MG63 (cell line): ENCODE measurements at regions not wholly inside any gene's neighbourhood (a gene's known extent, or its start where the extent isn't known, plus 50 kb on each side); places are given as distances from the start of the nearest gene placed in this dataset.
"Not testable (repeated sequence)": the region's sequence is repeated elsewhere in the genome, so short reads cannot be mapped to it uniquely, and the experiment has no call there.

Experiments
- DNase-seq: peaks from one replicate; pipeline ENCODE4 v3.0.0-alpha.2; 2020
- H3K27me3 ChIP-seq: fragments of 250-450 bp; sonication (Bioruptor Pico); 2 replicates; pipeline ENCODE4 v1.5.1; 2020; ENCODE audit warnings: mild to moderate bottlenecking, moderate library complexity
- H3K36me3 ChIP-seq: fragments of 250-450 bp; sonication (Bioruptor Pico); 2 replicates; pipeline ENCODE4 v1.5.1; 2020; ENCODE audit warnings: mild to moderate bottlenecking, moderate library complexity
- H3K4me3 ChIP-seq: fragments of 250-450 bp; sonication (Bioruptor Pico); 2 replicates; pipeline ENCODE4 v1.5.1; 2020; ENCODE audit warnings: mild to moderate bottlenecking, moderate library complexity
- H3K9me3 ChIP-seq: fragments of 250-450 bp; sonication (Bioruptor Pico); 2 replicates; pipeline ENCODE4 v1.5.1; 2020; ENCODE audit warnings: mild to moderate bottlenecking, moderate library complexity

DNA sequence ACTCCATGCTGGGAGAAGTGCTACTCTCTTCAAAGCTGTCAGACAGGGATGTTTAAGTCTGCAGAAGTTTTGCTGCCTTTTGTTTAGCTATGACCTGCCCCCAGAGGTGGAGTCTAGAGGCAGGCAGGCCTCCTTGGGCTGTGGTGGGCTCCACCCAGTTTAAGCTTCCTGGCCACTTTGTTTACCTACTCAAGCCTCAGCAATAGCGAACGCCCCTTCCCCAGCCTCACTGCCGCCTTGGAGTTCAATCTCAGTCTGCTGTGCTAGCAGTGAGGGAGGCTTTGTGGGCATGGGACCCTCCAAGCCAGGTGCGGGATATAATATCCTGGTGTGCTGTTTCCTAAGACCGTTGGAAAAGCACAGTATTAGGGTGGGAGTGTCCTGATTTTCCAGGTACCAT, 715.9 kb downstream of the IPMK start:
- not testable (repeated sequence) for H3K36me3 ChIP-seq, H3K27me3 ChIP-seq, H3K9me3 ChIP-seq, H3K4me3 ChIP-seq, DNase-seq

DNA sequence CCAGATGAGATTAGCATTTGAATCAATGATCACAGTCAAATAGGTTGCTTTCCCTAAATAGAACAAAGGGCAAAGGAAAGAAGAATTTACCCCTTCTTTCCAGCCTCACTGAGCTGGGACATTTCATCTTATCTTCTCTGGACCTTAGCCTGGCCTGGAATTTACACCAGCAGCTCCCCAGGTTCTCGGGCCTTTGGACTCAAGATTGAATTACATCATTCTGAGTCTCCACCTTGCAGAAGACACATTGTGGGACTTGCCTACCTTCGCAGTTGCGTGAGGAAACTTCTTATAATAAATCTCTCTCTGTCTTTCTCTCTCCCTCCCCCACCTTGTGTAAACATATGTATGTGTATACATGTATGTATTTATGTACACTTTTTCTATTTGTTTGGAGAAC, 732.4 kb downstream of the IPMK start:
- H3K4me3 ChIP-seq: no peak overlapping the region
- H3K9me3 ChIP-seq: no peaks in the 10 kb centered on the region
- H3K27me3 ChIP-seq: no peaks in the 10 kb centered on the region
- DNase-seq: no peak
- no peaks in the 10 kb centered on the region for H3K36me3 ChIP-seq

DNA sequence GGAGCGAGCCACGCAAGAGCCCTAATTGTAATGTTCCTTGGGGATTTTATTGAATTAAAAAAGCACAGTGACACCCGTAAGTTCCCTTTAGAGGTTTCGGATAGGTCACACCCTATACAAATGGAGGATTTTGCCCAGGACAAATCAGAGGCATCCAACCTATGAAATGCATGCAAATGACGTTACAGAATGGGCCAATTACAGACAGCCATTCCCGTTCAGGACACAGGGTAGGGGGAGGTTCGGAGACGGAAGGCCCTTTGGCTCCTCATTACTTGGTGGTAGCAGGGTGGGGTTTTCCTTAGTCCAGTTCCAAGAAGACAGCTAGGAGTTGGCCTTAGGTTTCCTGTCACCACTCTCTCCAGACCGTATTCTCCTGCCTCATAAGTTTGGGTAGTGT, 754.1 kb downstream of the IPMK start:
- DNase-seq: no peak
- no peak overlapping the region for H3K4me3 ChIP-seq
- no peaks in the 10 kb centered on the region; the same call in 1 of the 2 replicates for H3K27me3 ChIP-seq
- H3K36me3 ChIP-seq: no peaks in the 10 kb centered on the region
- H3K9me3 ChIP-seq: no peaks in the 10 kb centered on the region

DNA sequence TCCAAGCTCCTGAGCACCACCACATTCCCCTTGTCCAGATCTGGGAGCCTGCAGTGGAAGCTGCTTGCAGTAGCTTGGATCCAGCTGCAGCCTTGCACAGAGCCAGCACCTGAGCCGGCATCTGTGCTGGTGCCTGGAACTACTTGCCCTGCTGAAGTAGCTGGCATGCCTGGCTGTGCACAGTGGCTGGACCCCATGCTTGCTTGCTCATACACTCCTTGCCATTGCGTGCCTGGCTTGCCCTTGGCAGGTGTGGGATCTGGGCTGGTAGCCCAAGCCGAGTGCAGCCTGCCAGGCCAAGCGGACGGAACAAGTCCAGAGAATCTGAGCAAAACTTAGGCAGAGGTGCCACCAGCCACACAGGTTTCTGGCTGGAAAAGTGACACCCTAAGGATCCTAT, 759.9 kb downstream of the IPMK start:
- no peaks in the 10 kb centered on the region; the same call in 1 of the 2 replicates for H3K27me3 ChIP-seq
- no peak overlapping the region for H3K4me3 ChIP-seq
- no peak for DNase-seq
- no peaks in the 10 kb centered on the region for H3K36me3 ChIP-seq
- no peaks in the 10 kb centered on the region for H3K9me3 ChIP-seq

DNA sequence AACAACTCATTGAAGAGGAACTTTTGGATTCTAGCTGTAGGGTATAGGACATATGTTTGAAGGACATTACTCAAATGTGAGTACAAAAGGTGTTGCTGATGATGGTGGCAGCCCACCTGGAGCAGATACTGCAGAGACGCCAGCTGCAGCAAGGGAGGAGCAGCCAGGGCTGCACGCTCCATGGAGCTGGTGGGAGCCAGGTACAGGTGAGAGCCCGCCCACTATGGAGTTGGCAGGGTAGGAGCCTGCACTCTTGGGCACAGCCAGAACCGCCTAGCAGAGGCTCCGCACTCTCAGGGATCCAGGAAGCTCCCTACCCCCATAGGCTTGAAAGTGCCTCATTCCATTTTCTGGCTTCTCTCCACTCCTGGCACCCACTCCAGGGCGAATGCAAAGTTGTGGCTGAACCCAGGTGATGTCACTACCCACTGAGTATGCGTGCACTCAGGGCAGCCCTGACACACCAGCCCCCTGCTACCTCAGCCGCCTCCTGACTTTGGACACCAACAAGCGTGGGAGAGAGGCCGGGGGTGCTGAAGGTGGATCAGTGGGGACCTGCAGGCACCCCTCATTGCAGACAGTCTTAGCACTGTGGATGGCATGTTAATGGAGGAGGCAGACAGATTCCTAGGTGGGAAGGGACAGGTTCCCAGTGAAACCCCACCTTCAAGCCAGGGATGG, 761.1 kb downstream of the IPMK start:
- no peaks in the 10 kb centered on the region for H3K36me3 ChIP-seq
- no peak overlapping the region for H3K4me3 ChIP-seq
- DNase-seq: no peak
- H3K27me3 ChIP-seq: no peaks in the 10 kb centered on the region; the same call in 1 of the 2 replicates
- H3K9me3 ChIP-seq: no peaks in the 10 kb centered on the region

DNA sequence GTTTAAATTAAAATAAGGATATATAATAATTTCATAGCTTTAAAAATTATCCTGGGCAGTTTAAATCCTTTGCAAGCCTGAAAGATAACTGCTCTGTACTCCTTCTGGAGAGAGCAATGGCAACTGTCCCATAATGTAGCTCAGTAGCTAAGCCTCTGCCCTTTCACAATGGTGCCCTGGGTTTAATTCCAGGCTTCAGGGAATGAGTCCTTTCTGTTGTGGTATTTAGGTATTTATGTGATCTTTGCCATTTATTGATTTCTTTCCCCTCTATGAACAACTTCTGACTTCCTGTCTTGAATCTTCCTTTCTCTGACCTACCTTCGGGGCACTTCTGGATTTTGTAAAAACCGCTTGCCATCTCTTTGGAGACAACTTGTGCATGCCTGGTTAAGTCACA, 773.2 kb downstream of the IPMK start:
- Histone ChIP-seq H3K27me3 (no peaks in the 10 kb centered on the region), H3K36me3 (no peaks in the 10 kb centered on the region), H3K4me3 (no peak overlapping the region), H3K9me3 (no peaks in the 10 kb centered on the region)
- DNase-seq: no peak

DNA sequence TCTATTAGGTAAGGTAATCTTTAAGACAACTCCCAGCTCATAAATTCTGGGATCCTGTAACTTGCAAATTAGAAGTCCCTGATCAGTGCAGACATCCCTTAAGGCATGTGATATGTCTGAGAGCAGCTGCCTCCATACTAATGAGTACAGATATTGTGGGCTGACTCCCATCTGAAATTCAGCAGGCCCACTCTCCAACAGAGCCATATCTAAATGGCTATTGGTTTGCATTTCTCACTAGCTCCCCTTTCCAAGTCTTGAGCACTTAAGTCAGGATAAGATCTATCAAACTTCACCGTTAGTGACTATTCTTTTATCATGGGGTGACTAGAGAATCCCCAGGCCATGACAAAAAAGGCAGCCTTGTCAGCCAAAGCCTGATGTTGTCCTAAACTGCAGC, 785.4 kb downstream of the IPMK start:
- Histone ChIP-seq H3K36me3 (no peaks in the 10 kb centered on the region), H3K9me3 (no peaks in the 10 kb centered on the region), H3K27me3 (no peaks in the 10 kb centered on the region), H3K4me3 (no peak overlapping the region)
- no peak for DNase-seq

DNA sequence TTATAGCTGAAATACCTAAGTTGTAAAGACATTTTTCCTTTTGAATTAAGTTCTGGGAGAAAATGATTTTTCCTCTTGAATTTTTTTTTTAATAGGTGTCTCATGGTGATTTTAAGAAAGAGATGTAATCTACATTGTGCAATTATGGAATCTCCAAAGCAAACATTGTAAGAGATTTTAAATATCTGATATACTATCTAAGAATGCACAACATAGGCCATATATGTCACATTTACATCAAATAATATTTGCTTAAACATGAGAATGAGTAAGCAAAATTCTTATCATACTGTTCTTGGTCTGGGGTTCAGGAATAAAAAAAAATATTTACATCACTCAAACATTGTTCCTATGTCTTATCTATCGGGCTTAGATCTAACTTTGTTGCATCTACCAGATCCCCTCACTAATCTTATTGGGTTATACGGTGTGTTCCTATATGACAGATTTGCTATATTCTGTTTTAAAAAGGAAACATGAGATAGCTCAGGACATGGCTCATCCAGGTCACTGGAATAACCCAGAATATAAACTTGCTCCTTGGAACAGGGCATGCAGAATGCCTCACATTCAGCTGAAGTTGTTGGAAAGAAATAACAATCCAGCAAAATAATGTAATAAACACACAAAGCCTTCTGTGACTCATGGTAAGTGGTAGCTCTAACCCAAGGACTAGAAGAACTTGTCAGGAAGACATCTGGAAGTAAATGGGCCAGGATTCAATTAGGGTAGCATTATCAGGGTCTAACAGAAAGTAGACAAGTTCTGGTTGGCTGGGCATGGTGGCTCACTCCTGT, 794.7 kb downstream of the IPMK start:
- Histone ChIP-seq H3K36me3 (no peaks in the 10 kb centered on the region), H3K27me3 (no peaks in the 10 kb centered on the region), H3K4me3 (no peak overlapping the region), H3K9me3 (no peaks in the 10 kb centered on the region)
- no peak for DNase-seq

DNA sequence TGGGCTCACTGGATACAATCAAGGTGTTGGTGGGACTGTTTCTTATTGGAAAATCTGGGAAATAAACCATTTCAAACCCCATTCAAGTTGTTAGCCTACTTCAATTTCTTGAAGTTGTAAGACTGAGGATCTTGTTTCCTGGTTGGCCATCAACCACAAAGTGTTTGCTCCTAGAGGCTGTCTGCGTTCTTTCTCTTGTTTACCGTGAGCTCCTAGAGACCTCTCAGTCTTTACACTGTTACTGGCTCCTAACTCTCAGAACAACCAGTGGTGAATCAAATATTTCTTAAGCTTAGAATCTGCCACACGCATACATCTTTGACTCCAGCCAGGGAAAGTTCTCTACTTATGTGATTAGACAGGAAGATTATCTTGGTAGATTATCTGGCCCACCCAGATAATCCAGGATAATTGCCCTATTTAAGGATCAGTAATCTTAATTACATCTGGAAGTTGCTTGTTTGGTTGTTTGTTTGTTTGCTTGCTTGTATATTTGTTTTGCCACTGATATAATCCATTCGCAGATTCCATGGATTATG, 798.7 kb downstream of the IPMK start:
- no peak for DNase-seq
- Histone ChIP-seq H3K36me3 (no peaks in the 10 kb centered on the region), H3K4me3 (no peak overlapping the region), H3K27me3 (no peaks in the 10 kb centered on the region), H3K9me3 (no peaks in the 10 kb centered on the region)

DNA sequence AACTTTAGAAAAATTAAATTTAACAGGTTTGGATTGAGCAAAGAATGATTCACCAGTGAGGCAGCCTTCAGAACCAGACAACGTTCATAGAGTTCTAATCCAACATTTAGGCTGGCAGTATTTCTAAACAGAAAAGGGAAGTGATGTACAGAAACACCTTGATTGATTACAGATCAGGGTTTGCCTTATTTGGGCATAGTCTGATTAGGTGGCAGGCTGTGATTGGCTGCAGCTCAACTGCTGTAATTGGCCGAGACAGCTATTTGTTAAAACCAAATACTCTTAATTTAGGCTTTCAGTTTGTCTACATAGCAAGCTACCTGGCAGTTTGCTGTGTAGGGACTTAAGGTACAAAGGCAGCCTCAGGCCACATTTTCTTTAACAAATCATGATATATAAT, 802.5 kb downstream of the IPMK start:
- H3K36me3 ChIP-seq: no peaks in the 10 kb centered on the region
- no peak for DNase-seq
- H3K4me3 ChIP-seq: no peak overlapping the region
- no peaks in the 10 kb centered on the region for H3K27me3 ChIP-seq
- H3K9me3 ChIP-seq: no peaks in the 10 kb centered on the region

DNA sequence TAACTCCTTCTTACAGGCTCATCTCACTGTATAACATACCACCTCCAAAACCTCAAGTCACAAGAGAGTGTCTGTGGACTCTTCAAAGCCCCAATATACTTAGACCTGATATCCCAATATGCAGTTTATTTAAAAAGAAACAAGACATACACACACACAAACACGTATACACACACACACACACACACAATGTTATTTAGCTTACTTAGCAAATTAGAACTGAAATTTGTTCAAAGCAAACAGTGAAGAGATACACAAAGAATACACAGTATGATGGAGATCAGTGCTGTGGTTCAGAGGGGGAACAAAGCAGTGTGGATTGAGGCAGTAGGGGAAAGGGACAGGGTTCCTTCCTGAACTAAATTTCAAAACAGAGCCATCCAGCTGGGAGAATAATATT, 807.2 kb downstream of the IPMK start:
- Histone ChIP-seq H3K36me3 (no peaks in the 10 kb centered on the region), H3K4me3 (no peak overlapping the region), H3K9me3 (no peaks in the 10 kb centered on the region), H3K27me3 (no peaks in the 10 kb centered on the region)
- DNase-seq: no peak

DNA sequence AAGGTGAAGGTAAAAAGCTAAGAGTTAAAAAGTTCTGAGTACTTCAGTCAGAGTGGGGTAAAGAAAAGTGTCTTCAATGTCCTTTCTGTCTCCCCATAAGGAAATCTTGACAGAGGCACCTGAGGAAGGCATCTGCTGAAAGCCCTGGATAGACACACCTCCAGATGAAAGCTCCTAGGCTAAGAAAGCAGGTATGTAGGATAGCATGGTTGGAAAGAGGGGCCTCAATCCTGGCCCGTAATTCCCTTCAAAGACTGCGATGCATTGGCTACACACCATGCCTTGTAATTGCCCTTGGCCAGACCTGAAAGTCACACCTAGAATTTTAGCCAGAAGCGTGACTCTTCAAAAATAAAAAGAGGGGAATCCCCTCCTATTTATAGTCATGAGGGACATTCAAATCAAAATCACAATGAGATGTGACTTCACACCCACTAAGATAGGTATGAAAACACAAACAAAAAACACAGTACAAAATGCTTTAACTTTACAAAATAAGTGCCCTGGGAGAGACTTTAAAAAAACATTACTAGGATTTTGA, 809.7 kb downstream of the IPMK start:
- Histone ChIP-seq H3K27me3 (no peaks in the 10 kb centered on the region), H3K4me3 (no peak overlapping the region), H3K36me3 (no peaks in the 10 kb centered on the region), H3K9me3 (no peaks in the 10 kb centered on the region)
- DNase-seq: no peak

DNA sequence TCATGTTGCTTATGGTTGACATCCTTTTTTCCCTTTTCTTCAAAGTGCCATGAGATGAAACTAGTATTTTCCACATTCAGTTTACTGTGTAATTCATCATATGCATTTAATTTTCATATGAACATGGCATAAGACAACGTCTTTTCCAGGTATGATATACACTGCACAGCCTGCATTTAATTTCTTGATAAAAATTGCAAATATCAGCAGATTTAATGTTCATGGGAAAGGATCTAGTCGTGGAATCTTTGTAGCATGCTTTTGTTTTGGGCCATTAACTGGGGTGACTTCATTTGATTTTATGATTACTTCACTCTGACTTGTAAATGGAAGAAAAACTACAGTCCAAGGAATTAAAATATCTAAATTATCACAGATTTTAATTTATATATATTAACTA, 837.3 kb downstream of the IPMK start:
- Histone ChIP-seq H3K36me3 (no peaks in the 10 kb centered on the region), H3K27me3 (no peaks in the 10 kb centered on the region), H3K4me3 (no peak overlapping the region), H3K9me3 (no peaks in the 10 kb centered on the region)
- no peak for DNase-seq

DNA sequence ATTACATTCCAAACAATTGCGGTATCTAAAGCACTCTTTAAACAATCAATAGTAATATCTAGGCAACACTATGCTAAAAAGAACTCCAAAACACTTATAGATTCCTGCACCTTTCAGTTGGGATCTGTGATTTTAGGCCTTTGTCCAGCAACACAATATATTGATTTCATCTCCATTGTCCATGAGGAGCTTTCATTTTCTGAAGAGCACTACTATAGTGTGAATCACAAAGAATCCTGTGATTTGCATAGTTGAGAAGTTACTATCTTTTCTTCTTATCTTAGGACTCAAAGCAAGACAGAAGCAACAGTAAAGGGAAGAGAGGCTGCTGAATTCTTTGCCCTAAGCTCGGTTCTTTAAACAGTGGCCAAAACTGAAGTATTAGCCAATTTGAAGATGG, 846.8 kb downstream of the IPMK start:
- DNase-seq: no peak
- Histone ChIP-seq H3K4me3 (no peak overlapping the region), H3K36me3 (no peaks in the 10 kb centered on the region), H3K9me3 (no peaks in the 10 kb centered on the region), H3K27me3 (no peaks in the 10 kb centered on the region)

DNA sequence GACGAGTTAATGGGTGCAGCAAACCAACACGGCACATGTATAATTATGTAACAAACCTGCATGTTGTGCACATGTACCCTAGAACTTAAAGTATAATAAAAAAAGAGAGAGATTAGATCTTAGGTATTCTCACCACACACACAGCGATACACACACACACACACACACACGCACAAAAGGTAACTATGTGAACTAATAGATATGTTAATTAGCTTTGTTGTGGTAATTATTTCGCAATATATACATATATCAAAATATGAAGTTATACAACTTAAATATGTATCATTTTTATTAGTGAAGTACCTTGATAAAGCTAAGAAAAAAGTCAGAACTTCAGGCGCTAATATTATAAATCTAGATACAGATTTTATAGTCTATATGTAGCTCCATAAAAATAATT, 849.2 kb downstream of the IPMK start:
- Histone ChIP-seq H3K4me3 (no peak overlapping the region), H3K9me3 (no peaks in the 10 kb centered on the region), H3K27me3 (no peaks in the 10 kb centered on the region), H3K36me3 (no peaks in the 10 kb centered on the region)
- no peak for DNase-seq

DNA sequence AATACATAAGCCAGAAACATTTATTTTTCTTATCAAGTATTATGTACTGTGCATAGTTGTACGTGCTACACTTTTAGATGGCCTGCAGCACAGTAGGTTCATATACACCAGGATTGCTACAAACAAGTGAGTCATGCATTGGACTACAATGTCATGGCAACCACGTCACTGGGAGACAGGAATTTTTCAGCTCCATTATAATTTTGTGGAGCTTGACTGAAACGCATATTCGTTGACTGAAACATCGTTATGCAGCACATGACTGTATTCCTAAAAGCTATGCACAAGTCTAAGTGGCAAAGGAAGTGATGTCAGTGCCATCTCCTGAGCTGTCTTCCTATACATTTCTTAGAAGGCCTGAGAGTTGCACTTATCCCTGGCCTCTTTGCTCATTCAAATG, 871.8 kb downstream of the IPMK start:
- H3K27me3 ChIP-seq: no peaks in the 10 kb centered on the region
- no peaks in the 10 kb centered on the region for H3K36me3 ChIP-seq
- H3K9me3 ChIP-seq: no peaks in the 10 kb centered on the region
- no peak overlapping the region for H3K4me3 ChIP-seq
- no peak for DNase-seq

DNA sequence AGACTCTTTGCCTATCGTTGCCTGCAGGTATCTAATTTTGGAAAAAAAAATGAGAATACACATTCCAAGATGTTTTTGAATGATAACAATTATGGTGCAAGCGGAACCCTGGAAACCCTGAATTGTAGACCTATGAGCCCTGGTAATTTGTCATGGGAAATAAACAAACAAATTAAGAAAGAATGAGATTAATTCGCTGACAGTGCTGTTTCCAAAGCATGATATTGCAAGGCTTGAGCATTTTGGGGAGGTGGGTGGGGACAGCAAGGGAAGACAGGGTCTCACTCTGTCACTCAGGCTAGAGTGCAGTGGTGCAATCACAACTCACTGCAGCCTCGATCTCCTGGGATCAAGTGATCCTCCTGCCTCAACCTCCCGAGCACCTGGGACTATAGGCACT, 900.3 kb downstream of the IPMK start:
- Histone ChIP-seq H3K27me3 (no peaks in the 10 kb centered on the region), H3K4me3 (no peak overlapping the region), H3K9me3 (no peaks in the 10 kb centered on the region), H3K36me3 (no peaks in the 10 kb centered on the region)
- DNase-seq: no peak

DNA sequence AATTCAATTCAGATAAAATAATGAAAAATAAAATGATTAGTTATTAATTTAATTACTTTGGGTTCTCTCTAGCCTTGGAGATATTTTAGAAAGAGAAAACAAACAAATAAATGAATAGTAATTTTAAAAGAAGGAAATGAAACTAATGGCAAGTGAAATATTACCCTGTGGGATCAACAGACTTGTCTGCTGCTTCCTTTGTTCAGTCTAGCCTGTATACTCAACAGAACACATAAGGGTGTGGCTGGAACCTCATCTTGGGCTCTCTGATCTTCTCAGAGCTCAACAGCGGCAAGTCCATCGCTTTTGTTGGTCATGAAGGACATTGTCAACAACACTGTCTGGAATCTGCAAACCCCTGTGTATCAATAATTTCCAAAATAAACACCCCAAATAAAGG, 904.9 kb downstream of the IPMK start:
- Histone ChIP-seq H3K27me3 (no peaks in the 10 kb centered on the region), H3K4me3 (no peak overlapping the region), H3K36me3 (no peaks in the 10 kb centered on the region), H3K9me3 (no peaks in the 10 kb centered on the region)
- no peak for DNase-seq
